ENCODE measurements at regions not wholly inside any gene's neighbourhood (a gene's known extent, or its start where the extent isn't known, plus 50 kb on each side); places are given as distances from the start of the nearest gene placed in this dataset.

DNA sequence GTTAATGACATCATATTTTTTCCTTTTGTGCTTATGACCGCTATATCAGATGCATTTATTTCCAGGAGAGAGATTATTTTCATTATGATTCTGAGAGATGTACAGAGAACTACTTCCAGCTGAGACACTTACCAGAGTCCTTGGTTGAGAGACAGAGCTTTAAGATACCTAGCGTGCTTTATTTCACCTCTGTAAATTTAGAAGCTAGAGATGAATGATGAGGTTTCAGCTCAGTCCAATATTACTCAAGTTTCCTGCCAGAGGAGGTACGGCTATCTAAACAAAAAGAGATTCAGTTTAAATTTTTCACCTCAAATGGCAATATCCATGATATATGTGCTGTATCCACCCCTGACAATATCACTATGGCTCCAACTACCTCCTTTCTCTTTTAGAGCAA is 182.6 kb upstream of the FAM3C start:
- no peak overlapping the region for H3K4me3 ChIP-seq (ENCODE audit: low read depth, low read length)
- no peak for DNase-seq (ENCODE audit: low read depth)

DNA sequence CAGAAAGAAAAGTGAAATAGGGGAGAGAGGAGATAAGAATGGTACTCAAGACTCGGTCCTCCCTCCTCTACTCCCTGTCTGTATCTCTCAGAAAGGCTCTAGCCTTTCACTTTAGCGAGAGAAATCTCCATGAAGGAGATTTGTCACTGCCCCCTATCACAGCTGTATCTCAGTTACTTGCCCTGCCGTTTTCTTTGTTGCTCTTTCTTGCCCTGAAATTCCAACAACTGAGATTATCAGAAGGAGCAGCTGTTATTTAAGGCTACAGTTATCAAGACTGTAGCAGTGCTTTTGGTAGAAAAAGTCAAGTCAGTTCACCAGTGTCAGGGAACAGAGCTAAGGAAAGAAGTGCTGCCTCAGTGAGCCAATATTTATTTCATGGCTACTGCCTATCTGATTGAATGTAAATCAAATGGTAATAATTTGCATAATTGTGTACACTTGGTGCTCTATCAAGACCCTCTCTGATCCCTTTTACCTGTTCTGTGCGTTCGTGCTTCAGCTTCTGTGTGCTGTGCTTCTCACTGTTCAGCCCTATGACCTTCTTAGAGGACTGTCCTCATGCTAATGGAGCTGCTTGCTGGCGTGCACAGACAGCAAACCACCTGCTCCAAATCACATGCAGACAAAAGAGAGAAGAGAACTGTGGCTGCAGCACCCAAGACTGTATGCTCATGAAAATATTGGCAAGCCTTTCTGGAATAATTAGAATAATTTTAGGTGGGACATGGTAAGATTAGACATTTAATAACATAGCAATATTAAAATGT is 180.2 kb upstream of the FAM3C start:
- no peak for DNase-seq (ENCODE audit: low read depth)
- H3K4me3 ChIP-seq (ENCODE audit: low read depth, low read length): no peak overlapping the region
- TF ChIP-seq, protein P1, sequence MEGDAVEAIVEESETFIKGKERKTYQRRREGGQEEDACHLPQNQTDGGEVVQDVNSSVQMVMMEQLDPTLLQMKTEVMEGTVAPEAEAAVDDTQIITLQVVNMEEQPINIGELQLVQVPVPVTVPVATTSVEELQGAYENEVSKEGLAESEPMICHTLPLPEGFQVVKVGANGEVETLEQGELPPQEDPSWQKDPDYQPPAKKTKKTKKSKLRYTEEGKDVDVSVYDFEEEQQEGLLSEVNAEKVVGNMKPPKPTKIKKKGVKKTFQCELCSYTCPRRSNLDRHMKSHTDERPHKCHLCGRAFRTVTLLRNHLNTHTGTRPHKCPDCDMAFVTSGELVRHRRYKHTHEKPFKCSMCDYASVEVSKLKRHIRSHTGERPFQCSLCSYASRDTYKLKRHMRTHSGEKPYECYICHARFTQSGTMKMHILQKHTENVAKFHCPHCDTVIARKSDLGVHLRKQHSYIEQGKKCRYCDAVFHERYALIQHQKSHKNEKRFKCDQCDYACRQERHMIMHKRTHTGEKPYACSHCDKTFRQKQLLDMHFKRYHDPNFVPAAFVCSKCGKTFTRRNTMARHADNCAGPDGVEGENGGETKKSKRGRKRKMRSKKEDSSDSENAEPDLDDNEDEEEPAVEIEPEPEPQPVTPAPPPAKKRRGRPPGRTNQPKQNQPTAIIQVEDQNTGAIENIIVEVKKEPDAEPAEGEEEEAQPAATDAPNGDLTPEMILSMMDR (IDR thresholded peaks at IDR 0.05; ENCODE audit: control insufficient read depth, extremely low read depth, insufficient read depth): no peak

More for the DNA sequence above, 182.6 kb upstream of the FAM3C start:
- TF ChIP-seq, protein P1 (IDR thresholded peaks at IDR 0.05; ENCODE audit: control insufficient read depth, extremely low read depth, insufficient read depth): no peak

DNA sequence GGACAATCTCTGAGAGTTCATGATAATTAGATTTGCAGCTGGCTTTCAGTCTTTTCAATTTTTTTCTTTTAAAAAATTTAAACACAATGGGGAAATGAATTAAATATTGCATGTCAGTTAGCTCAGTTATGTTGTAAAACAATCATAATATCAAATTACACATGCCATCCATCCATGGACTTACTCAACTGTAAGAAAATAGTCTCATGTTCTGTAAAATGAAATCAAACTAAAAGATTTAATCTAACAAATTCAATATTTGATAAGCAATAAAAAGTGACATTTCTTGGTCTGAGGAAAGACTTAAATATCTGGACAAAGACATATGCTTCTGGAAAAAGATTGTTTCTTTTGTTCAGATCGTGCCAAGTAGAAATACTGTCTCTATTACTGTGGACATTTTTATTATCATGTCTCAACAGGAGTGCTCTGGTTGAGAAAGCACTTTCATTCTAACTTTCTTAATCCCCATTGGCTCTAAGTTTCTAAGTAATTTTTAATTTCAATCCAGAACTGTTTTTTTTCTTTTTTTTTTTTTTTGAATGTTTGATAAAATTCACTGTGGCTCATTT is 179.2 kb upstream of the FAM3C start:
- no peak for DNase-seq (ENCODE audit: low read depth)
- TF ChIP-seq, protein P1 (IDR thresholded peaks at IDR 0.05; ENCODE audit: control insufficient read depth, extremely low read depth, insufficient read depth): no peak

DNA sequence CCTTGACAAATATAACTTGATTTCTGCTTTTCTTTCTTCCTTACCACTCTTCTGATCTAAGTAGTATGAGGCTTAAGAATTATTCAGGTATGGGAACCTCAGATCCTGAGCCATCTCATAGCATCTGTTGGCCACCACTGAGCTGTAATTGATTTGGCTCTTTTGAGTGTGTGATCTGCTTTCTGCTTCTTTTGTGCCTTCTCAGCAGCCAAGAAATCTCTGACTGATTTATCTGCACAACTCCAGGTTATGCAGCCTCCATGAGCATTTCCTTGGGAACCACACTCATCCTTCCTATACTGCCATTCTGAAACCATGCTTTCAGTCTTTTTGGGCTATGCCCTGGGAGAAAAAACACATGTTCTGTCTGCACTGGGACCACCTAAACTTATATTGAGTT is 178.0 kb upstream of the FAM3C start:
- TF ChIP-seq, protein P1 (IDR thresholded peaks at IDR 0.05; ENCODE audit: control insufficient read depth, extremely low read depth, insufficient read depth): no peak
- no peak overlapping the region for H3K4me3 ChIP-seq (ENCODE audit: low read depth, low read length)
- no peak for DNase-seq (ENCODE audit: low read depth)

More for the DNA sequence above, 179.2 kb upstream of the FAM3C start:
- H3K4me3 ChIP-seq (ENCODE audit: low read depth, low read length): no peak overlapping the region

DNA sequence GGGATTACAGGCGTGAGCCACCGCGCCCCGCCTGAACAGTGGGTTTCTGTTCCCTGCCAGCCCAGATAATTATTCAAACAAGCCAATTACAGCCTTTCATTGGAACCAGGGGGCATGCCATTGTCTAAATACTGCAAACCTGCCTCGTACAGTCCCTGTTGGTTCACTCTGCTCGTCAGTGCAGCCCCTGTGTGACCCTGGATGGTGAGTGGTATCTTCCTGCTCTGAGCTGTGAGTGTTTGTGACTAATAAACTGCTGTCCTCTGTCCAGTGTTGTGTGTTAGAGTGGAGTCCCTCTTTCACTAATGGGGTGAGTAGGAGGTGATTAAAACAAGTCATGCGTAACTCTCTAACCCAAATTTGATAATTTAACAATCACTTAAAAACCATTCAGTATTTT is 176.5 kb upstream of the FAM3C start:
- DNase-seq (ENCODE audit: low read depth): no peak
- no peak overlapping the region for H3K4me3 ChIP-seq (ENCODE audit: low read depth, low read length)
- TF ChIP-seq, protein P1 (IDR thresholded peaks at IDR 0.05; ENCODE audit: control insufficient read depth, extremely low read depth, insufficient read depth): no peak

DNA sequence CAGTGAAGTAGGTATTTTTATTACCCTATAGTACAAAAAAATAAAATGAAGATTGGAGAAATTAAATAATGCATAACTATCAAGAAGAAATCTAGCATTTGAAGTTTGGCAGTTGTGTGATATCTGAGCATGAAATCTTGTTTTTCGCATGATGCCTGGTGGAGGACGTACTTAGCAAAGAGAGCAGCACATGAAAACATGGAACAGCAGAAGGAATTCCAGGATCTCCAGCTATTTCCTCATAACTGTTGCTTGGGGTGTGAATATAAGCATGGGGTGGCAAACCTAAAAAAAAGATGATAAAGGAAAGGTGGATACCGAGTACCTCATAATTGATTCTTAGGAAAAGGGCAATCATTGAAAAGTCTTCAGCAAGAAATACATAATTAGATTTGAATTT is 174.3 kb upstream of the FAM3C start:
- H3K4me3 ChIP-seq (ENCODE audit: low read depth, low read length): no peak overlapping the region
- no peak for DNase-seq (ENCODE audit: low read depth)
- TF ChIP-seq, protein P1 (IDR thresholded peaks at IDR 0.05; ENCODE audit: control insufficient read depth, extremely low read depth, insufficient read depth): no peak
